ENCODE measurements at regions not wholly inside any gene's neighbourhood (a gene's known extent, or its start where the extent isn't known, plus 50 kb on each side); places are given as distances from the start of the nearest gene placed in this dataset.
"Not testable (repeated sequence)": the region's sequence is repeated elsewhere in the genome, so short reads cannot be mapped to it uniquely, and the experiment has no call there.

GRCh38 chr1:187038784-187039183 is 210.0 kb downstream of the PLA2G4A start:
- H3K27me3 ChIP-seq (ENCODE audit: control insufficient read depth in 1 of 2, insufficient read depth in 2 of 2, low read length in 2 of 2), result no peaks in the 10 kb centered on the region
- H3K4me3 ChIP-seq (ENCODE audit: low read depth in 1 of 2, low read length in 2 of 2), result no peak overlapping the region
- no peaks in the 10 kb centered on the region for H3K9me3 ChIP-seq (ENCODE audit: control insufficient read depth in 2 of 2, insufficient read depth in 1 of 2, low read depth in 1 of 2, low read length in 1 of 2)
- no peaks in the 10 kb centered on the region for H3K4me1 ChIP-seq (ENCODE audit: control insufficient read depth in 2 of 2, insufficient read depth in 2 of 2, low read length in 1 of 2)
- no peaks in the 10 kb centered on the region for H3K36me3 ChIP-seq (ENCODE audit: control insufficient read depth in 2 of 2, insufficient read depth in 2 of 2, low read length in 1 of 2)
- no peak overlapping the region for H3K27ac ChIP-seq (ENCODE audit: low read depth in 2 of 2, low read length in 1 of 2)
- WGBS, 2 donors, result 16 to 29% methylated on average over 1 of the region's 1 CpG

- WGBS, 2 donors, result 88 to 93% methylated on average over 4 of the region's 4 CpGs
- no peak overlapping the region for H3K27ac ChIP-seq (ENCODE audit: low read depth in 2 of 2, low read length in 1 of 2)
- no peaks in the 10 kb centered on the region for H3K36me3 ChIP-seq (ENCODE audit: control insufficient read depth in 2 of 2, insufficient read depth in 2 of 2, low read length in 1 of 2)
- H3K4me3 ChIP-seq (ENCODE audit: low read depth in 1 of 2, low read length in 2 of 2), result no peak overlapping the region
- no peaks in the 10 kb centered on the region for H3K9me3 ChIP-seq (ENCODE audit: control insufficient read depth in 2 of 2, insufficient read depth in 1 of 2, low read depth in 1 of 2, low read length in 1 of 2)
- no peaks in the 10 kb centered on the region for H3K27me3 ChIP-seq (ENCODE audit: control insufficient read depth in 1 of 2, insufficient read depth in 2 of 2, low read length in 2 of 2)
- no peaks in the 10 kb centered on the region for H3K4me1 ChIP-seq (ENCODE audit: control insufficient read depth in 2 of 2, insufficient read depth in 2 of 2, low read length in 1 of 2)
These were observed 212.4 kb downstream of the PLA2G4A start for GRCh38 chr1:187041104-187041503.

DNA sequence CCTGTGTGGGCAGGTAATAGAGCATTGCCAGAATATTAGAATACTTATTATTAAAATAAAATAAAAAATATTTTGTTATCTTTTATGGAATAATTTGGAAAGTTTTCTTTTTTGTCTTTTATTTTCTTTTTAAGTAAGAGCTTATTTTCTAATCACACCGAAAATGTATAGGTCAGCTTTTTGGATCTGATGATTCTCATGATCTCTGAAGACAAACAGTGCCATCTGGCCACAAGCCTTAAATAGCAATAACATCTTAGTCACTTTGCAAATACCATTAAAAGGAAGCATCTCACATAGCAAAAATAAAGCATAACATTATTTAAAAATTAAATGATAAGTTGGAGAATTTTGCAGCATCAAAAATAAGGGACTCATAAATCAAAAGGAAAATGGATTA is 213.8 kb downstream of the PLA2G4A start:
- H3K4me3 ChIP-seq (ENCODE audit: low read depth in 1 of 2, low read length in 2 of 2), result no peak overlapping the region
- 72 to 89% methylated on average over 1 of the region's 1 CpG for WGBS, 2 donors

GRCh38 chr1:187043433-187043832 is 214.7 kb downstream of the PLA2G4A start:
- H3K4me1 ChIP-seq (ENCODE audit: control insufficient read depth in 2 of 2, insufficient read depth in 2 of 2, low read length in 1 of 2); H3K4me3 ChIP-seq (ENCODE audit: low read depth in 1 of 2, low read length in 2 of 2): not testable (repeated sequence)

More for the DNA sequence above, 213.8 kb downstream of the PLA2G4A start:
- H3K27ac ChIP-seq (ENCODE audit: low read depth in 2 of 2, low read length in 1 of 2), result no peak overlapping the region
- H3K4me1 ChIP-seq (ENCODE audit: control insufficient read depth in 2 of 2, insufficient read depth in 2 of 2, low read length in 1 of 2), result no peaks in the 10 kb centered on the region
- H3K36me3 ChIP-seq (ENCODE audit: control insufficient read depth in 2 of 2, insufficient read depth in 2 of 2, low read length in 1 of 2), result no peaks in the 10 kb centered on the region
- H3K27me3 ChIP-seq (ENCODE audit: control insufficient read depth in 1 of 2, insufficient read depth in 2 of 2, low read length in 2 of 2), result no peaks in the 10 kb centered on the region
- no peaks in the 10 kb centered on the region for H3K9me3 ChIP-seq (ENCODE audit: control insufficient read depth in 2 of 2, insufficient read depth in 1 of 2, low read depth in 1 of 2, low read length in 1 of 2)

GRCh38 chr1:187044411-187044810 is 215.7 kb downstream of the PLA2G4A start:
- H3K27ac ChIP-seq (ENCODE audit: low read depth in 2 of 2, low read length in 1 of 2), result no peak overlapping the region
- no peak overlapping the region for H3K4me3 ChIP-seq (ENCODE audit: low read depth in 1 of 2, low read length in 2 of 2)
- no peaks in the 10 kb centered on the region for H3K9me3 ChIP-seq (ENCODE audit: control insufficient read depth in 2 of 2, insufficient read depth in 1 of 2, low read depth in 1 of 2, low read length in 1 of 2)
- H3K36me3 ChIP-seq (ENCODE audit: control insufficient read depth in 2 of 2, insufficient read depth in 2 of 2, low read length in 1 of 2), result no peaks in the 10 kb centered on the region
- no peaks in the 10 kb centered on the region for H3K27me3 ChIP-seq (ENCODE audit: control insufficient read depth in 1 of 2, insufficient read depth in 2 of 2, low read length in 2 of 2)
- no peaks in the 10 kb centered on the region for H3K4me1 ChIP-seq (ENCODE audit: control insufficient read depth in 2 of 2, insufficient read depth in 2 of 2, low read length in 1 of 2)

More at GRCh38 chr1:187043433-187043832, 214.7 kb downstream of the PLA2G4A start:
- not testable (repeated sequence) for H3K27me3 ChIP-seq (ENCODE audit: control insufficient read depth in 1 of 2, insufficient read depth in 2 of 2, low read length in 2 of 2); H3K36me3 ChIP-seq (ENCODE audit: control insufficient read depth in 2 of 2, insufficient read depth in 2 of 2, low read length in 1 of 2); H3K27ac ChIP-seq (ENCODE audit: low read depth in 2 of 2, low read length in 1 of 2); H3K9me3 ChIP-seq (ENCODE audit: control insufficient read depth in 2 of 2, insufficient read depth in 1 of 2, low read depth in 1 of 2, low read length in 1 of 2)

GRCh38 chr1:187045371-187045770 is 216.6 kb downstream of the PLA2G4A start:
- Histone ChIP-seq H3K4me1 (ENCODE audit: control insufficient read depth in 2 of 2, insufficient read depth in 2 of 2, low read length in 1 of 2) (no peaks in the 10 kb centered on the region), H3K4me3 (ENCODE audit: low read depth in 1 of 2, low read length in 2 of 2) (no peak overlapping the region), H3K27me3 (ENCODE audit: control insufficient read depth in 1 of 2, insufficient read depth in 2 of 2, low read length in 2 of 2) (no peaks in the 10 kb centered on the region), H3K36me3 (ENCODE audit: control insufficient read depth in 2 of 2, insufficient read depth in 2 of 2, low read length in 1 of 2) (no peaks in the 10 kb centered on the region), H3K27ac (ENCODE audit: low read depth in 2 of 2, low read length in 1 of 2) (no peak overlapping the region), H3K9me3 (ENCODE audit: control insufficient read depth in 2 of 2, insufficient read depth in 1 of 2, low read depth in 1 of 2, low read length in 1 of 2) (no peaks in the 10 kb centered on the region)
- 70% methylated on average over 4 of the region's 4 CpGs for WGBS, 2 donors

DNA sequence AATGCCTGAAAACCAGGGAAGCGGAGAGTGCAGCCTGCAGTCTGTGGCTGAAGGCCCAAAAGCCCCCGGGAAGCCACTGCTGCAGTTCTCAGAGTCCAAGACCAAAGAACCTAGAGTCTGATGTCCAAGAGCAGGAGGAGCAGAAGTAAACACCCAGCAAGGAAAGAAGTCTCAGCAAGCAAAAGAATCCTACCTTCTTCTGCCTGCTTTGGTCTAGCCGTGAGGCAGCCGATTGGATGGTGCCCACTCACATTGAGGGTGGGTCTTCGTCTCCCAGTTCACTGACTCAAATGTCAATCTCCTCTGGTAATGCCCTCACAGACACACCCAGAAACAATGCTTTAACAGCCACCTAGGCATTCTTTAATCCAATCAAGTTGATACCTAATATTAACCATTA is 217.5 kb downstream of the PLA2G4A start:
- Histone ChIP-seq H3K4me3 (ENCODE audit: low read depth in 1 of 2, low read length in 2 of 2) (no peak overlapping the region), H3K27me3 (ENCODE audit: control insufficient read depth in 1 of 2, insufficient read depth in 2 of 2, low read length in 2 of 2) (no peaks in the 10 kb centered on the region), H3K36me3 (ENCODE audit: control insufficient read depth in 2 of 2, insufficient read depth in 2 of 2, low read length in 1 of 2) (no peaks in the 10 kb centered on the region), H3K27ac (ENCODE audit: low read depth in 2 of 2, low read length in 1 of 2) (no peak overlapping the region), H3K9me3 (ENCODE audit: control insufficient read depth in 2 of 2, insufficient read depth in 1 of 2, low read depth in 1 of 2, low read length in 1 of 2) (no peaks in the 10 kb centered on the region), H3K4me1 (ENCODE audit: control insufficient read depth in 2 of 2, insufficient read depth in 2 of 2, low read length in 1 of 2) (no peaks in the 10 kb centered on the region)
- WGBS, 2 donors, result 88 to 93% methylated on average over 5 of the region's 5 CpGs

DNA sequence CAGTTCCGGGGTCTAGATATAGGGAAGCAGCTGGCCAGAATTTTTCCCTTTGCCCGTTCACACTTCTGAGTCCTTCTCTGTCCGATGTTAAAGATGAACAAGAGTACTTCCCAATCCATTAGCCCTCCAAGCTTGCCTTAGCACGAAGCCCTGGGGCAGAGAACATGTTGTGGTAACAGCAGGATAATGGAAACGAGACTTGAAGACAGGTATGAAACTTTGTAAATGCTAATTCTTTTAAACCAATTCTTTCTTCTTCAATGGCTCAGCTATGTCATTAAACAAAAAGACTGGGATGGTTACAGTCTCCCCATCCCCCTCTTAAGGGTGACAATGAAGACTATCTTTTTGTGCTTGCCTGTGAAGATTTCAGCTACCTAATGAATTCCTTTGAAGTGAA is 218.5 kb downstream of the PLA2G4A start:
- H3K9me3 ChIP-seq (ENCODE audit: control insufficient read depth in 2 of 2, insufficient read depth in 1 of 2, low read depth in 1 of 2, low read length in 1 of 2), result no peaks in the 10 kb centered on the region
- no peak overlapping the region for H3K27ac ChIP-seq (ENCODE audit: low read depth in 2 of 2, low read length in 1 of 2)
- no peaks in the 10 kb centered on the region for H3K4me1 ChIP-seq (ENCODE audit: control insufficient read depth in 2 of 2, insufficient read depth in 2 of 2, low read length in 1 of 2)
- H3K4me3 ChIP-seq (ENCODE audit: low read depth in 1 of 2, low read length in 2 of 2), result no peak overlapping the region
- H3K27me3 ChIP-seq (ENCODE audit: control insufficient read depth in 1 of 2, insufficient read depth in 2 of 2, low read length in 2 of 2), result no peaks in the 10 kb centered on the region
- H3K36me3 ChIP-seq (ENCODE audit: control insufficient read depth in 2 of 2, insufficient read depth in 2 of 2, low read length in 1 of 2), result no peaks in the 10 kb centered on the region
- WGBS, 2 donors, result 70 to 73% methylated on average over 5 of the region's 5 CpGs

DNA sequence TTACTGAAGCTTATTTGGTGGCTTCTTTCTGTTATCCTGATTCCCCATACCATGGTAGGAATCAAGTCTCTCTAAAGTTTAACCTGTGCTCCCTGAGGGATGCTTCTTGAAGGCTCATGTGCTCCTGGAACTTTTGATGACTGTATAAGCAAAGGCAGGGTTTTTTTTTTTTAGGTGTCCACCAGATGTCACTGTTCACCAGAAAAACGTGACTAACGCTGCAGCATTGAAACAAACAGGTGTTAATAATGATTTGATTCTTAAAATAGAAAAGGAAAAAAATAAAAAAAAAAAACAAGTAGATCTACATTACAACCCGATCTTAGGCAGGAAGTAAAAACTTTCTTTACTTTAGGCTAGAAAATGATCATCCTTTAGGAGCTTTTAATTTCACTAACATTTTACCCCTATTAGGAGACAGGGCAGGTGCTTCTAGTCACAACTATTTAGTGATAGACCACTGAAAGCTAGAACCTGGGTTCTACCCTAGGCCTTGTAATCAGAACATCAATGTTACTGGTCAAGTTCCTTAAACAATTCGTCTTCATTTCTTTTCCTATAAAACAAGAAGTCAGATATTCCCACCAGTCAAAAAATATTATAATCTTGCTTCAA is 223.0 kb downstream of the PLA2G4A start:
- Histone ChIP-seq H3K4me3 (ENCODE audit: low read depth in 1 of 2, low read length in 2 of 2) (no peak overlapping the region), H3K36me3 (ENCODE audit: control insufficient read depth in 2 of 2, insufficient read depth in 2 of 2, low read length in 1 of 2) (no peaks in the 10 kb centered on the region), H3K9me3 (ENCODE audit: control insufficient read depth in 2 of 2, insufficient read depth in 1 of 2, low read depth in 1 of 2, low read length in 1 of 2) (no peaks in the 10 kb centered on the region), H3K27me3 (ENCODE audit: control insufficient read depth in 1 of 2, insufficient read depth in 2 of 2, low read length in 2 of 2) (no peaks in the 10 kb centered on the region), H3K4me1 (ENCODE audit: control insufficient read depth in 2 of 2, insufficient read depth in 2 of 2, low read length in 1 of 2) (no peaks in the 10 kb centered on the region), H3K27ac (ENCODE audit: low read depth in 2 of 2, low read length in 1 of 2) (no peak overlapping the region)
- WGBS, 2 donors, result 9% methylated on average over 4 of the region's 4 CpGs

GRCh38 chr1:187053876-187054275 is 225.1 kb downstream of the PLA2G4A start:
- WGBS, 2 donors, result 66 to 71% methylated on average over 4 of the region's 4 CpGs
- H3K27ac ChIP-seq (ENCODE audit: low read depth in 2 of 2, low read length in 1 of 2), result no peak overlapping the region

More at GRCh38 chr1:187053876-187054275, 225.1 kb downstream of the PLA2G4A start:
- Histone ChIP-seq H3K27me3 (ENCODE audit: control insufficient read depth in 1 of 2, insufficient read depth in 2 of 2, low read length in 2 of 2) (no peaks in the 10 kb centered on the region), H3K4me1 (ENCODE audit: control insufficient read depth in 2 of 2, insufficient read depth in 2 of 2, low read length in 1 of 2) (no peaks in the 10 kb centered on the region), H3K9me3 (ENCODE audit: control insufficient read depth in 2 of 2, insufficient read depth in 1 of 2, low read depth in 1 of 2, low read length in 1 of 2) (no peaks in the 10 kb centered on the region), H3K4me3 (ENCODE audit: low read depth in 1 of 2, low read length in 2 of 2) (no peak overlapping the region), H3K36me3 (ENCODE audit: control insufficient read depth in 2 of 2, insufficient read depth in 2 of 2, low read length in 1 of 2) (no peaks in the 10 kb centered on the region)
